ENCODE measurements at regions not wholly inside any gene's neighbourhood (a gene's known extent, or its start where the extent isn't known, plus 50 kb on each side); places are given as distances from the start of the nearest gene placed in this dataset.

- no peak for DNase-seq (ENCODE audit: low spot score)
Observed at GRCh38 chr5:62717301-62717933, 138.8 kb downstream of the LRRC70 start.

- DNase-seq (ENCODE audit: low spot score), result no peak
Observed at GRCh38 chr5:62714296-62714695, 135.7 kb downstream of the LRRC70 start.

GRCh38 chr5:62708481-62709325, 130.1 kb downstream of the LRRC70 start:
- DNase-seq (ENCODE audit: low spot score), result no peak

- DNase-seq (ENCODE audit: low spot score), result no peak
Observed at GRCh38 chr5:62707563-62707962, 128.9 kb downstream of the LRRC70 start.

GRCh38 chr5:62707131-62707530, 128.5 kb downstream of the LRRC70 start:
- no peak for DNase-seq (ENCODE audit: low spot score)

GRCh38 chr5:62705022-62705421, 126.4 kb downstream of the LRRC70 start:
- no peak for DNase-seq (ENCODE audit: low spot score)

- DNase-seq (ENCODE audit: low spot score), result no peak
Observed at GRCh38 chr5:62702126-62702525, 123.5 kb downstream of the LRRC70 start.

- no peak for DNase-seq (ENCODE audit: low spot score)
Observed at GRCh38 chr5:62701036-62701435, 122.4 kb downstream of the LRRC70 start.

- DNase-seq (ENCODE audit: low spot score), result no peak
Observed at GRCh38 chr5:62698756-62699155, 120.1 kb downstream of the LRRC70 start.

GRCh38 chr5:62695274-62695673, 116.7 kb downstream of the LRRC70 start:
- no peak for DNase-seq (ENCODE audit: low spot score)

- no peak for DNase-seq (ENCODE audit: low spot score)
Observed at GRCh38 chr5:62692946-62693713, 114.5 kb downstream of the LRRC70 start.

GRCh38 chr5:62691946-62692345, 113.3 kb downstream of the LRRC70 start:
- DNase-seq (ENCODE audit: low spot score), result no peak

GRCh38 chr5:62690421-62690820, 111.8 kb downstream of the LRRC70 start:
- DNase-seq (ENCODE audit: low spot score), result no peak

- DNase-seq (ENCODE audit: low spot score), result no peak
Observed at GRCh38 chr5:62689599-62690368, 111.2 kb downstream of the LRRC70 start.

GRCh38 chr5:62686692-62687091, 108.1 kb downstream of the LRRC70 start:
- DNase-seq (ENCODE audit: low spot score), result no peak

- no peak for DNase-seq (ENCODE audit: low spot score)
Observed at GRCh38 chr5:62685221-62685620, 106.6 kb downstream of the LRRC70 start.

GRCh38 chr5:62684310-62684709, 105.7 kb downstream of the LRRC70 start:
- no peak for DNase-seq (ENCODE audit: low spot score)

GRCh38 chr5:62682059-62682458, 103.4 kb downstream of the LRRC70 start:
- DNase-seq (ENCODE audit: low spot score), result no peak

- no peak for DNase-seq (ENCODE audit: low spot score)
Observed at GRCh38 chr5:62681117-62681850, 102.7 kb downstream of the LRRC70 start.

- no peak for DNase-seq (ENCODE audit: low spot score)
Observed at GRCh38 chr5:62680121-62680520, 101.5 kb downstream of the LRRC70 start.
